GM18870 (cell line): ENCODE measurements at regions not wholly inside any gene's neighbourhood (a gene's known extent, or its start where the extent isn't known, plus 50 kb on each side); places are given as distances from the start of the nearest gene placed in this dataset.

Experiments
- ATAC-seq: cut with Tn5 transposase; IDR thresholded peaks from one replicate; pipeline ENCODE4 v1.9.1; 2021; ENCODE audit warnings: moderate library complexity; ENCODE audit not compliant: unreplicated experiment

GRCh38 chr4:15364183-15364582 is 63.6 kb upstream of the C1QTNF7 start:
- no peak for ATAC-seq

GRCh38 chr4:15365641-15366040 is 62.2 kb upstream of the C1QTNF7 start:
- ATAC-seq = no peak

GRCh38 chr4:15366721-15367120 is 61.1 kb upstream of the C1QTNF7 start:
- no peak for ATAC-seq

GRCh38 chr4:15368856-15369255 is 59.0 kb upstream of the C1QTNF7 start:
- no peak for ATAC-seq

GRCh38 chr4:15370296-15370695 is 57.5 kb upstream of the C1QTNF7 start:
- no peak for ATAC-seq

- ATAC-seq = no peak
These were observed 54.5 kb upstream of the C1QTNF7 start for GRCh38 chr4:15373363-15373762.

- ATAC-seq = no peak
These were observed 53.2 kb upstream of the C1QTNF7 start for GRCh38 chr4:15374656-15375055.

GRCh38 chr4:15375667-15376066 is 52.2 kb upstream of the C1QTNF7 start:
- ATAC-seq = no peak

GRCh38 chr4:15376145-15376544 is 51.7 kb upstream of the C1QTNF7 start:
- no peak for ATAC-seq

GRCh38 chr4:15376594-15376993 is 51.2 kb upstream of the C1QTNF7 start:
- ATAC-seq = no peak
